ENCODE measurements at regions not wholly inside any gene's neighbourhood (a gene's known extent, or its start where the extent isn't known, plus 50 kb on each side); places are given as distances from the start of the nearest gene placed in this dataset.

- TF ChIP-seq MTF2 (CRISPR knock-in tag; IDR thresholded peaks at IDR 0.05; ENCODE audit: borderline replicate concordance) (no peak), YY1 (IDR thresholded peaks at IDR 0.05; ENCODE audit: insufficient read depth, insufficient replicate concordance, low read depth, low read length) (no peak), RAD21 (CRISPR knock-in tag; IDR thresholded peaks at IDR 0.05) (no peak), FOXA3 (CRISPR knock-in tag; IDR thresholded peaks at IDR 0.05) (no peak), GABPA (IDR thresholded peaks at IDR 0.05; ENCODE audit: low read depth, low read length) (no peak), GABPA (CRISPR knock-in tag; IDR thresholded peaks at IDR 0.05; ENCODE audit: low read depth) (no peak), HNF1A (IDR thresholded peaks at IDR 0.05; ENCODE audit: low read depth) (no peak), HNF1A (CRISPR knock-in tag; IDR thresholded peaks at IDR 0.05; ENCODE audit: borderline replicate concordance) (no peak), TCF7 (IDR thresholded peaks at IDR 0.05; ENCODE audit: low read depth) (no peak), ZBTB44 (CRISPR knock-in tag; IDR thresholded peaks at IDR 0.05) (no peak)
These were observed 134.5 kb downstream of the SEC61B start for GRCh38 chr9:99356512-99356971.
